Uterus (tissue), 3 donors: ENCODE measurements at regions not wholly inside any gene's neighbourhood (a gene's known extent, or its start where the extent isn't known, plus 50 kb on each side); places are given as distances from the start of the nearest gene placed in this dataset.
"Not testable (repeated sequence)": the region's sequence is repeated elsewhere in the genome, so short reads cannot be mapped to it uniquely, and the experiment has no call there.

Source experiments
- DNase-seq, 2 donors: peaks; one replicate each; pipeline ENCODE4 v3.0.0-alpha.2; 2019 to 2020
- H3K27ac ChIP-seq, 2 donors: fragments of 200-600 bp; sonication (generic); 1 replicate in 1 of 2; 2 replicates in 1 of 2; pipeline ENCODE4 v1.5.1; 2016 to 2018
- H3K27me3 ChIP-seq, 2 donors: fragments of 200-600 bp; sonication (generic); one replicate each; pipeline ENCODE4 v1.5.1; 2018 to 2019; ENCODE audit warnings: control low read depth in 1 of 2
- H3K36me3 ChIP-seq, 2 donors: fragments of 200-600 bp; sonication (generic); one replicate each; pipeline ENCODE4 v1.5.1; 2019; ENCODE audit warnings: control low read depth in 1 of 2
- H3K4me1 ChIP-seq, 2 donors: fragments of 200-600 bp; sonication (generic); one replicate each; pipeline ENCODE4 v1.5.1; 2018 to 2019; ENCODE audit warnings: control low read depth in 1 of 2
- H3K4me3 ChIP-seq, 2 donors: fragments of 200-600 bp; sonication (generic); 1 replicate in 1 of 2; 2 replicates in 1 of 2; pipeline ENCODE4 v1.5.1; 2018 to 2019; ENCODE audit warnings: mild to moderate bottlenecking in 1 of 2
- H3K9me3 ChIP-seq, 2 donors: fragments of 200-600 bp; sonication (generic); one replicate each; pipeline ENCODE4 v1.5.1; 2019; ENCODE audit warnings: control low read depth in 1 of 2
- POLR2A ChIP-seq, 2 donors: fragments of 450-650 bp; IDR thresholded peaks; one replicate each; pipeline ENCODE4 v1.6.1; 2016; ENCODE audit warnings: antibody characterized with exemption in 2 of 2, mild to moderate bottlenecking in 1 of 2, moderate library complexity in 1 of 2
- intact Hi-C: fragments of 100-400 bp; cut with DNase I; formaldehyde crosslinking; loops from one replicate; pipeline ENCODE4 v1.15.1; 2023; ENCODE audit warnings: low total_unique reads
- TF ChIP-seq, protein P1 (sequence below), 4 experiments: fragments of 200-600 bp in 2 of 4; fragments of 450-650 bp in 2 of 4; sonication (generic) in 2 of 4; IDR thresholded peaks; one replicate each; pipeline ENCODE4 v1.5.1; 2016 to 2019; ENCODE audit warnings: antibody characterized with exemption in 4 of 4, mild to moderate bottlenecking in 2 of 4, moderate library complexity in 1 of 4
- donor health status: DM: yes; HTN: yes; CAD: no.

DNA sequence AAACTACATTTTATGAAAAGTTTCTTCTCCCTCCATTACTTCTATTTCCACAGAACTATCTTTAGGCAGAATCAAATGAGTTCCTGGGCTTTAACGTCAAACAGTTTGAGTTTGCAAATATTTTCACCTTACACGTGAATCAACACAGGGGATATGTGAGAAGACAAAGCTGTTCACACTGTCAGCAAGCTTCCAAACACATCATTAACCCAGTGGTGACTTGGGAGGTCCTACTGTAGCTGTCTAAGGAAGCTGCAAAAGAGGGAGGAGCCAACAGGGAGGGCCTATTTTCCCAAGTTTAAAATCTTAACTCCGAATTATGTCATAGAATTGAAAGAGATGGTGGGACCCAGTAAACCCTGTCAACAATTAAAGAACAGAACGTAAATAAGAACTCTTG, 337.8 kb upstream of the DNAJC19 start:
- H3K4me3 ChIP-seq = no peak overlapping the region
- no peak for DNase-seq
- H3K36me3 ChIP-seq = no peaks in the 10 kb centered on the region
- TF ChIP-seq POLR2A (IDR thresholded peaks at IDR 0.05) = no peak
- TF ChIP-seq, protein P1, sequence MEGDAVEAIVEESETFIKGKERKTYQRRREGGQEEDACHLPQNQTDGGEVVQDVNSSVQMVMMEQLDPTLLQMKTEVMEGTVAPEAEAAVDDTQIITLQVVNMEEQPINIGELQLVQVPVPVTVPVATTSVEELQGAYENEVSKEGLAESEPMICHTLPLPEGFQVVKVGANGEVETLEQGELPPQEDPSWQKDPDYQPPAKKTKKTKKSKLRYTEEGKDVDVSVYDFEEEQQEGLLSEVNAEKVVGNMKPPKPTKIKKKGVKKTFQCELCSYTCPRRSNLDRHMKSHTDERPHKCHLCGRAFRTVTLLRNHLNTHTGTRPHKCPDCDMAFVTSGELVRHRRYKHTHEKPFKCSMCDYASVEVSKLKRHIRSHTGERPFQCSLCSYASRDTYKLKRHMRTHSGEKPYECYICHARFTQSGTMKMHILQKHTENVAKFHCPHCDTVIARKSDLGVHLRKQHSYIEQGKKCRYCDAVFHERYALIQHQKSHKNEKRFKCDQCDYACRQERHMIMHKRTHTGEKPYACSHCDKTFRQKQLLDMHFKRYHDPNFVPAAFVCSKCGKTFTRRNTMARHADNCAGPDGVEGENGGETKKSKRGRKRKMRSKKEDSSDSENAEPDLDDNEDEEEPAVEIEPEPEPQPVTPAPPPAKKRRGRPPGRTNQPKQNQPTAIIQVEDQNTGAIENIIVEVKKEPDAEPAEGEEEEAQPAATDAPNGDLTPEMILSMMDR (IDR thresholded peaks at IDR 0.05) = no peak
- no peaks in the 10 kb centered on the region for H3K27me3 ChIP-seq
- no peaks in the 10 kb centered on the region for H3K4me1 ChIP-seq
- intact Hi-C loops = no loop called here
- no peaks in the 10 kb centered on the region for H3K9me3 ChIP-seq
- no peak overlapping the region for H3K27ac ChIP-seq

DNA sequence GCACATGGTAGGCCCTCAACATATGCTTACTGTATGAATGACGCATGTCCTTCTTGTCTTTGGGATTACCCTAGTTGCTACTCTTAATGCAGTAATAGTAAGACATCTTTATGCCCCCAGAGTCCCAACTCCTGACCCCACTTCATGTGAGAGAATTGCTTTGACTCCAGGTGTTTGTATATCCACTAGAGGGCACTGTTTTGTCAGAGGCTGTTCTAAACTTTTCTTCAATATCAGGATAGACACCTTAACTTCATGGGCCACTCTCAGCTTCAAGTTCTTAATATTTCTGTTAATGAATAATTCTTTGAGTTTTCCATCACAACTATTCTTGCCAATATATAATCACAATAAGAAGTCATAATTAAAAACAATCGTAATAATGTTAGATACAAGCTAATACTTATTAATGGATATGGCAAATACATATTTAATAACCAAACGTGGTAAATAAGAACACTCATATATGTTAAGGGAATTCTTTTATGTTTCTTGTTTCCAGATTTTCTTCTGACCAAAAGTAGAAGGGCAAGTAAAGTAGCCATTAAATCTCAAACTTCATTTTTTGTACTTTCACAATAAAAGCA, 337.2 kb upstream of the DNAJC19 start:
- Histone ChIP-seq H3K27me3 (no peaks in the 10 kb centered on the region), H3K27ac (no peak overlapping the region), H3K9me3 (no peaks in the 10 kb centered on the region), H3K4me3 (no peak overlapping the region), H3K4me1 (no peaks in the 10 kb centered on the region), H3K36me3 (no peaks in the 10 kb centered on the region)
- no peak for DNase-seq
- intact Hi-C loops = no loop called here
- TF ChIP-seq, protein P1 (IDR thresholded peaks at IDR 0.05) = no peak
- TF ChIP-seq POLR2A (IDR thresholded peaks at IDR 0.05) = no peak

DNA sequence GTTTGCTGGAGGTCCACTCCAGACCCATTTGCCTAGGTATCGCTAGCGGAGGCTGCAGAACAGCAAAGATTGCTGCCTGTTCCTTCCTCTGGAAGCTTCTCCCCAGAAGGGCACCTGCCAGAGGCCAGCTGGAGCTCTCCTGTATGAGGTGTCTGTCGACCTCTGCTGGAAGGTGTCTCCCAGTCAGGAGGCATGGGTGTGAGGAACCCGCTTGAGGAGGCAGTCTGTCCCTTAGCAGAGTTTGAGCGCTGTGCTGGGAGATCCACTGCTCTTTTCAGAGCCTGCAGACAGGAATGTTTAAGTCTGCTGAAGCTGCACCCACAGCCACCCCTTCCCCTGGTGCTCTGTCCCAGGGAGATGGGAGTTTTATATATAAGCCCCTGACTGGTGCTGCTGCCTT, 335.0 kb upstream of the DNAJC19 start:
- DNase-seq, H3K36me3 ChIP-seq, H3K4me1 ChIP-seq, H3K27ac ChIP-seq, H3K4me3 ChIP-seq, H3K27me3 ChIP-seq, intact Hi-C loops, H3K9me3 ChIP-seq: not testable (repeated sequence)

DNA sequence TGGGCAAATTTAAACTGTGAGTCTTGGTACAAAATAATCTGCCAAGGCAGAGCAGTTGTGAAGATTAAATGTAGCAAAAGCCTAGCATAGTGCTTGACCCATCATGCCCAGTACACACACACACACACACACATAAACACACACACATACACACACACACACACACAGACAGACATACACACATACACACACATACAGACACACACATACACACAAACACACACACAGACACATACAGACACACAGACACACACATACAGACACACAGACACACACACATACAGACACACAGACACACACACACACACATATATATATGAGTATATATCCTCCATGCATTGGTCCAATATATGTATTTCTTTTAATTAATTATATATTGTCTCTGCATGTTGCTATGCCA, 328.8 kb upstream of the DNAJC19 start:
- intact Hi-C loops = no loop called here
- TF ChIP-seq, protein P1 (IDR thresholded peaks at IDR 0.05) = no peak
- no peak for TF ChIP-seq POLR2A (IDR thresholded peaks at IDR 0.05)
- Histone ChIP-seq H3K36me3 (no peaks in the 10 kb centered on the region), H3K9me3 (no peaks in the 10 kb centered on the region), H3K4me3 (no peak overlapping the region), H3K27ac (no peak overlapping the region), H3K27me3 (no peaks in the 10 kb centered on the region), H3K4me1 (no peaks in the 10 kb centered on the region)
- DNase-seq = no peak

DNA sequence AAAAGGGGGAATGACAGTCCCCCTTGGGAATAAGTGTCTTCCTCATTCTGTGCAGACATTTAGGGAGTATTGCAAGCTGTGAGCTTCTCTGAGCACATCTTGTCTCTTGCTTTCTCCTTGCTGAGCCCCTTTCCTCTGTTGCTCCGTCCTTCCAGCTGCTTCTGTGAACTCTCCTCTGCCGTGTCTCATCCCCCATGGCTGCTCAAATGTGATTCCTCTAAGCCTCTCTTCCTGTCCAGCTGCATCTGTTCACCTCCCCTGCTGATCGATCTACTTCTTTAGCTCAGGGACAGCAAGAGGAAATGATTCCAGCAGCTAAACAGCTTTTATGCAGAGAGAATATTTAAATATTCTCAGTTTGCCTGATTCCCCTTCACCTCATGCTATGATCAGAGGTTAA, 328.0 kb upstream of the DNAJC19 start:
- H3K9me3 ChIP-seq = no peaks in the 10 kb centered on the region
- no peaks in the 10 kb centered on the region for H3K4me1 ChIP-seq
- no peak for DNase-seq
- no peaks in the 10 kb centered on the region for H3K27me3 ChIP-seq
- H3K4me3 ChIP-seq = no peak overlapping the region
- no peaks in the 10 kb centered on the region for H3K36me3 ChIP-seq
- TF ChIP-seq, protein P1 (IDR thresholded peaks at IDR 0.05) = no peak
- TF ChIP-seq POLR2A (IDR thresholded peaks at IDR 0.05) = no peak
- H3K27ac ChIP-seq = no peak overlapping the region
- intact Hi-C loops = no loop called here

DNA sequence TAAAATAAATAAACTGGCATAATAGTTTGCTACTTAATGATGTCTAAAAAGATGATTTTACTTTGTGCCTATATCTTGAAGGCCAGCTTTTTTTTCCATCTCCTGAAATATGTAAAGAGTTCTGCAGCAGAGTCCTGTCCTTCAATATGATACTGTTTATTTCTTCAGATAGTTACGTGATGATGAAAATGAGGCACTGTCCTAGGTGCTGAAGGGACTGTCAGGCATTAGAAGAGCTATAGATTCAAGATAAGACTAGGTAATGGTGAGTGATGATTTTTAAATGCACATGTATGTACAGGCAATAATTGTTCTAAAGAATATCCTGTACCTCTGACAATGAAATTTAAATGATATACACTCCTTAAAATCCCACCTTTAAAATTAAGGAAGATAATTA, 326.9 kb upstream of the DNAJC19 start:
- Histone ChIP-seq H3K27ac (no peak overlapping the region), H3K9me3 (no peaks in the 10 kb centered on the region), H3K27me3 (no peaks in the 10 kb centered on the region), H3K4me1 (no peaks in the 10 kb centered on the region), H3K36me3 (no peaks in the 10 kb centered on the region), H3K4me3 (no peak overlapping the region)
- no peak for DNase-seq
- TF ChIP-seq POLR2A (IDR thresholded peaks at IDR 0.05) = no peak
- TF ChIP-seq, protein P1 (IDR thresholded peaks at IDR 0.05) = no peak
- intact Hi-C loops = no loop called here
